Loucy (cell line): ENCODE measurements at regions not wholly inside any gene's neighbourhood (a gene's known extent, or its start where the extent isn't known, plus 50 kb on each side); places are given as distances from the start of the nearest gene placed in this dataset.

Source experiments
- H2AFZ ChIP-seq: fragments of 200-600 bp; sonication (generic); 2 replicates; pipeline ENCODE4 v1.6.0; 2016; ENCODE audit warnings: antibody characterized with exemption, mild to moderate bottlenecking, low read length, moderate library complexity
- H3F3A ChIP-seq: fragments of 200-600 bp; 2 replicates; pipeline ENCODE4 v1.6.0; 2016; ENCODE audit warnings: antibody characterized with exemption, low read depth, mild to moderate bottlenecking
- H3K27me3 ChIP-seq: fragments of 200-600 bp; sonication (generic); 2 replicates; pipeline ENCODE4 v1.6.1; 2014; ENCODE audit warnings: low read length, mild to moderate bottlenecking; ENCODE audit not compliant: insufficient read depth, poor library complexity, severe bottlenecking
- H3K36me3 ChIP-seq: fragments of 200-600 bp; sonication (generic); 2 replicates; pipeline ENCODE4 v1.6.1; 2016; ENCODE audit warnings: low read length; ENCODE audit not compliant: insufficient read depth
- H3K4me1 ChIP-seq: fragments of 200-600 bp; sonication (generic); 2 replicates; pipeline ENCODE4 v1.5.1; 2014; ENCODE audit warnings: low read length, mild to moderate bottlenecking; ENCODE audit not compliant: insufficient read depth, poor library complexity, severe bottlenecking
- H3K4me2 ChIP-seq: fragments of 200-600 bp; sonication (generic); 2 replicates; pipeline ENCODE4 v1.6.0; 2014; ENCODE audit warnings: antibody characterized with exemption, low read length, low read depth, mild to moderate bottlenecking; ENCODE audit not compliant: poor library complexity, severe bottlenecking
- H3K4me3 ChIP-seq: fragments of 200-600 bp; sonication (generic); 2 replicates; pipeline ENCODE4 v1.5.1; 2014; ENCODE audit warnings: low read length, mild to moderate bottlenecking, mixed read lengths; ENCODE audit not compliant: poor library complexity, severe bottlenecking
- H3K79me2 ChIP-seq: fragments of 200-600 bp; sonication (generic); 2 replicates; pipeline ENCODE4 v1.6.1; 2014; ENCODE audit warnings: low read length; ENCODE audit not compliant: insufficient read depth
- H3K9ac ChIP-seq: fragments of 200-600 bp; sonication (generic); 2 replicates; pipeline ENCODE4 v1.6.0; 2014; ENCODE audit warnings: mild to moderate bottlenecking, low read depth, low read length, moderate library complexity; ENCODE audit not compliant: poor library complexity, severe bottlenecking
- H3K9me2 ChIP-seq: fragments of 200-600 bp; sonication (generic); replicated peaks from 2 replicates; pipeline ENCODE4 v1.6.1; 2016; ENCODE audit warnings: low read depth, low read length, mixed read lengths
- H3K9me3 ChIP-seq: fragments of 200-600 bp; sonication (generic); 2 replicates; pipeline ENCODE4 v1.6.1; 2014; ENCODE audit warnings: mild to moderate bottlenecking, antibody characterized with exemption, low read length, low read depth; ENCODE audit not compliant: insufficient read depth
- H4K20me1 ChIP-seq: fragments of 200-600 bp; sonication (generic); 2 replicates; pipeline ENCODE4 v1.6.0; 2014; ENCODE audit warnings: antibody characterized with exemption, low read length, mild to moderate bottlenecking; ENCODE audit not compliant: insufficient read depth, poor library complexity, severe bottlenecking
- EZH2phosphoT487 ChIP-seq: fragments of 200-600 bp; IDR thresholded peaks from 2 replicates; pipeline ENCODE4 v1.6.1; 2018; ENCODE audit warnings: antibody characterized with exemption, mild to moderate bottlenecking, moderate library complexity, borderline replicate concordance
- TF ChIP-seq, protein P1 (sequence below): fragments of 200-600 bp; sonication (generic); conservative IDR thresholded peaks from 2 replicates; pipeline ENCODE4 v1.5.1; 2014; ENCODE audit warnings: mild to moderate bottlenecking, antibody characterized with exemption, low read length

DNA sequence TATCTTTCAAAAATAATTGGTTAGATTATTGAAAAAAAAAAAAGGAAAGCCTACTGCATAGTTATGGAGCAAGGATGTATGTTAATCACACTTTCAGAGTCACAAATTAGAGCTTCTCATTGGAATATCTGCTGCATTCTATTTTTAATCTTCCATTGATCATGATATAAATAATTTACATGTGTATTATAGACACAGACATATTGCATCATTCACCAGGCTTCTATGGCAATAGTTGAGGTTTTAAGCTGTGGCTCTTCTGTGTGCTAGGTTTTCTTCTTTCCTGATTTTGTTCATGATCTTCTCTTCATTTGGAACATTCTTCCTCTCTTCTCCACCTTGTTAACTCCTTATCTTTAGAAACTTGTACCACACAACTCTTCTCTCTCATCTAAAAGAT is 123.2 kb upstream of the HMCN1 start:
- H3F3A ChIP-seq, result no peaks in the 10 kb centered on the region
- no peaks in the 10 kb centered on the region for H3K36me3 ChIP-seq
- H3K4me3 ChIP-seq, result no peak overlapping the region
- no peaks in the 10 kb centered on the region for H3K79me2 ChIP-seq
- no peaks in the 10 kb centered on the region for H4K20me1 ChIP-seq
- no peak overlapping the region for H3K9ac ChIP-seq
- no peaks in the 10 kb centered on the region for H3K9me2 ChIP-seq
- H3K4me1 ChIP-seq, result no peaks in the 10 kb centered on the region
- H2AFZ ChIP-seq, result no peak overlapping the region; the same call in 1 of the 2 replicates
- H3K27me3 ChIP-seq, result no peaks in the 10 kb centered on the region
- no peak for TF ChIP-seq EZH2phosphoT487
- TF ChIP-seq, protein P1, sequence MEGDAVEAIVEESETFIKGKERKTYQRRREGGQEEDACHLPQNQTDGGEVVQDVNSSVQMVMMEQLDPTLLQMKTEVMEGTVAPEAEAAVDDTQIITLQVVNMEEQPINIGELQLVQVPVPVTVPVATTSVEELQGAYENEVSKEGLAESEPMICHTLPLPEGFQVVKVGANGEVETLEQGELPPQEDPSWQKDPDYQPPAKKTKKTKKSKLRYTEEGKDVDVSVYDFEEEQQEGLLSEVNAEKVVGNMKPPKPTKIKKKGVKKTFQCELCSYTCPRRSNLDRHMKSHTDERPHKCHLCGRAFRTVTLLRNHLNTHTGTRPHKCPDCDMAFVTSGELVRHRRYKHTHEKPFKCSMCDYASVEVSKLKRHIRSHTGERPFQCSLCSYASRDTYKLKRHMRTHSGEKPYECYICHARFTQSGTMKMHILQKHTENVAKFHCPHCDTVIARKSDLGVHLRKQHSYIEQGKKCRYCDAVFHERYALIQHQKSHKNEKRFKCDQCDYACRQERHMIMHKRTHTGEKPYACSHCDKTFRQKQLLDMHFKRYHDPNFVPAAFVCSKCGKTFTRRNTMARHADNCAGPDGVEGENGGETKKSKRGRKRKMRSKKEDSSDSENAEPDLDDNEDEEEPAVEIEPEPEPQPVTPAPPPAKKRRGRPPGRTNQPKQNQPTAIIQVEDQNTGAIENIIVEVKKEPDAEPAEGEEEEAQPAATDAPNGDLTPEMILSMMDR, result no peak
- H3K9me3 ChIP-seq, result peaks cover 4% of the 10 kb centered on the region; the same call in 1 of the 2 replicates
- H3K4me2 ChIP-seq, result no peak overlapping the region

DNA sequence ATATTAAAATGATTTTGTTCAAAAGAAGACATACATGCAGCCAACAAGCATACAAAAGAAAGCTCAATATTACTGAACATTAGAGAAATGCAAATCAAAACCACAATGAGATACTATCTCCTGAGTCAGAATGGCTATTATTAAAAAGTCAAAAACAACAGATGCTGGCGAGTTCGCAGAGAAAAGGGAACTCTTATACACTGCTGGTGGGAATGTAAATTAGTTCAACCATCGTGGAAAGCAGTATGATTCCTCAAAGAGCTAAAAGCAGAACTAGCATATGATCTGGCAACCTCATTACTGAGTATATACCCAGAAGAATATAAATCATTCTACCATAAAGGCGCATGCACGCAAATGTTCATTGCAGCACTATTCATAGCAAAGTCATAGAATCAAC is 126.0 kb upstream of the HMCN1 start:
- no peaks in the 10 kb centered on the region for H3K36me3 ChIP-seq
- no peak overlapping the region for H3K9ac ChIP-seq
- no peaks in the 10 kb centered on the region for H4K20me1 ChIP-seq
- H3K9me2 ChIP-seq, result no peaks in the 10 kb centered on the region
- H3F3A ChIP-seq, result no peaks in the 10 kb centered on the region
- H3K4me3 ChIP-seq, result no peak overlapping the region
- H2AFZ ChIP-seq, result no peak overlapping the region
- no peak overlapping the region for H3K4me2 ChIP-seq
- no peak for TF ChIP-seq EZH2phosphoT487
- TF ChIP-seq, protein P1, result no peak
- H3K9me3 ChIP-seq, result no peaks in the 10 kb centered on the region
- no peaks in the 10 kb centered on the region for H3K79me2 ChIP-seq
- no peaks in the 10 kb centered on the region for H3K4me1 ChIP-seq
- no peaks in the 10 kb centered on the region for H3K27me3 ChIP-seq

DNA sequence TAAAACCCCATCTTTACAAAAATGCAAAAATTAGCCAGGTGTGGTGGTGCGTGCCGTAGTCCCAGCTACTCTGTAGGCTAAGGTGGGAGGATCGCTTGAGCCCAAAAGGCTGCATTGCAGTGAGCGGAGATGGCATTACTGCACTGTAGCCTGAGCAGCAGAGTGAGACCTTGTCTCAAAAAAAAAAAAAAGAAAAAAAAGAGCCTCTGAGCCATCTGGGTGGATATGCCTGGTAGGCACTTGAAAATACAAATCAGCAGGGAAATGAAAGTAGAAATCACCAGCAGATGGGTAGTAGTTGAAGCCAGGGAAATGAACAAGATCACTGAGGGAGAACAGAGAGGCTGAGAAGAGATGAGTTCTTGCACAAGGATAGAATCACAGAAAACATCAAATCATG is 131.0 kb upstream of the HMCN1 start:
- H3K9me2 ChIP-seq, result no peaks in the 10 kb centered on the region

More for the DNA sequence above, 131.0 kb upstream of the HMCN1 start:
- no peaks in the 10 kb centered on the region for H3F3A ChIP-seq
- H3K9me3 ChIP-seq, result no peaks in the 10 kb centered on the region
- H3K4me2 ChIP-seq, result no peak overlapping the region
- no peaks in the 10 kb centered on the region for H3K79me2 ChIP-seq
- H2AFZ ChIP-seq, result no peak overlapping the region
- H4K20me1 ChIP-seq, result no peaks in the 10 kb centered on the region
- no peak for TF ChIP-seq EZH2phosphoT487
- TF ChIP-seq, protein P1, result no peak
- H3K4me1 ChIP-seq, result no peaks in the 10 kb centered on the region
- no peaks in the 10 kb centered on the region for H3K27me3 ChIP-seq
- H3K36me3 ChIP-seq, result no peaks in the 10 kb centered on the region
- no peak overlapping the region for H3K9ac ChIP-seq
- no peak overlapping the region for H3K4me3 ChIP-seq
